ENCODE measurements at regions not wholly inside any gene's neighbourhood (a gene's known extent, or its start where the extent isn't known, plus 50 kb on each side); places are given as distances from the start of the nearest gene placed in this dataset.

DNA sequence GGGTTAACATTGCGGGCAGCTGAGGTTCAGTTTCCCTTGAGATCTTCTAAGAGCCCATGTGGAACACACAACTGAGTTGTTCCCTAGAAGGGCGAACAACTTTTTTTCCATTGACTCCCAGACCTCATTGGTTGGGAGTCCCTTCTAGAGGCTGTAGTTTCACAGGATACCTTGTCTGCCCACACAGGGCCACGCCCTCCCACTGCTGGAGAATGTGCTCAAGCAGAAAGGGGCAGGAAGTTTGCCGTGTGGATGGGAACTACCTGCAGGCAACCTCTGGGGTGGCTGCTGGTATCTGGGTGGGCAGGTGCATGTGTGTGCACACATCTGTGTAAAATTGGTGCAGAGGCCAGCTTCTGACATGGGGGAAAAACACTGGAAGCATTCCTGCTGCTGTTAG, 178.8 kb upstream of the PSMD7 start:
- H3K9me3 ChIP-seq (ENCODE audit: insufficient read depth, low read depth, low read length) = no peaks in the 10 kb centered on the region
- H3K36me3 ChIP-seq (ENCODE audit: insufficient read depth, low read depth, low read length) = no peaks in the 10 kb centered on the region
- H3K27ac ChIP-seq (ENCODE audit: low read length) = no peak overlapping the region
- no peaks in the 10 kb centered on the region for H3K27me3 ChIP-seq (ENCODE audit: insufficient read depth, low read length)
- no peak overlapping the region for H3K9ac ChIP-seq (ENCODE audit: low read depth, low read length)
- H3K4me1 ChIP-seq (ENCODE audit: insufficient read depth, low read length) = no peaks in the 10 kb centered on the region
- H3K4me3 ChIP-seq (ENCODE audit: low read length) = no peak overlapping the region

DNA sequence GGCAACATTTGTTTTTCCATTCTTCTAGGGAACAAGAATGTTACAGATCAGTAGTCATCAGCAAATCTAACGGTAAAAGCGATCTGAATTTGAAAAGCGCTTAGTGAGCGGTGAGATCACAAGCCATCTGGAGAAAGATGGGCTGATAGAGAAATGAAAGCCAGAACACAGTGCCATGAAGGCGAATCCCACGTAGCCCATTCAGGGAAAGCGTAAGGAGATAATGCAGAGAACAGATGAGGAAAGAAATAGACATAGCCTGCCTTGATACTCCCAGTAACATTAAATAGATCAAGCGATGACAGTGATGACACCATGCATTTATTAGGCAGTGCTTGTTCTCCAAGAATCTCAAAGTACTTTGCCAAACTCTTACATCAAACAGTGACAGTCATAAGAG, 183.1 kb upstream of the PSMD7 start:
- no peak overlapping the region for H3K4me3 ChIP-seq (ENCODE audit: low read length)
- H3K9me3 ChIP-seq (ENCODE audit: insufficient read depth, low read depth, low read length) = no peaks in the 10 kb centered on the region
- no peak overlapping the region for H3K9ac ChIP-seq (ENCODE audit: low read depth, low read length)
- no peaks in the 10 kb centered on the region for H3K36me3 ChIP-seq (ENCODE audit: insufficient read depth, low read depth, low read length)
- no peaks in the 10 kb centered on the region for H3K4me1 ChIP-seq (ENCODE audit: insufficient read depth, low read length)
- no peaks in the 10 kb centered on the region for H3K27me3 ChIP-seq (ENCODE audit: insufficient read depth, low read length)
- no peak overlapping the region for H3K27ac ChIP-seq (ENCODE audit: low read length)

DNA sequence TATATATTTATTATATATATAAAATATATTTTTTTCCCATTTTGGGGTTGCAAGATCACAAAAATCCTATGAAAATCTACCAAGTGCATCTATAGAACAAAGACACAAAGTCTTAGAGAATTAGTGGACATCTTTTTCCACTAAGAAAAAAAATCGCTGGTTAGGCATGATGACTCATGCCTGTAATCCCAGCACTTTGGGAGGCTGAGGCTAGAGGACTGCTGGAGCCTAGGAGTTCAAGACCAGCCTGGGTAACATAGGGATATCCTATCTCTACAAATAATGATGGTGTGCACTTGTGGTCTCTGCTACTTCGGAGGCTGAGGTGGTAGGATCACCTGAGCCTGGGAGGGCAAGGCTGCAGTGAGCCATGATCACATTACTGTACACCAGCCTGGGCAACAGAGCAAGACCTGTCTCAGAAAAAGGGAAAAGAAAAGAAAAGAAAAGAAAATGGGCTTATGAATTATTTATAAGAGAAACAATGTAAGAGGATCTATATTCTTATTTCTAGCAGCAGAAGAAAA, 185.1 kb upstream of the PSMD7 start:
- no peak overlapping the region for H3K9ac ChIP-seq (ENCODE audit: low read depth, low read length)

DNA sequence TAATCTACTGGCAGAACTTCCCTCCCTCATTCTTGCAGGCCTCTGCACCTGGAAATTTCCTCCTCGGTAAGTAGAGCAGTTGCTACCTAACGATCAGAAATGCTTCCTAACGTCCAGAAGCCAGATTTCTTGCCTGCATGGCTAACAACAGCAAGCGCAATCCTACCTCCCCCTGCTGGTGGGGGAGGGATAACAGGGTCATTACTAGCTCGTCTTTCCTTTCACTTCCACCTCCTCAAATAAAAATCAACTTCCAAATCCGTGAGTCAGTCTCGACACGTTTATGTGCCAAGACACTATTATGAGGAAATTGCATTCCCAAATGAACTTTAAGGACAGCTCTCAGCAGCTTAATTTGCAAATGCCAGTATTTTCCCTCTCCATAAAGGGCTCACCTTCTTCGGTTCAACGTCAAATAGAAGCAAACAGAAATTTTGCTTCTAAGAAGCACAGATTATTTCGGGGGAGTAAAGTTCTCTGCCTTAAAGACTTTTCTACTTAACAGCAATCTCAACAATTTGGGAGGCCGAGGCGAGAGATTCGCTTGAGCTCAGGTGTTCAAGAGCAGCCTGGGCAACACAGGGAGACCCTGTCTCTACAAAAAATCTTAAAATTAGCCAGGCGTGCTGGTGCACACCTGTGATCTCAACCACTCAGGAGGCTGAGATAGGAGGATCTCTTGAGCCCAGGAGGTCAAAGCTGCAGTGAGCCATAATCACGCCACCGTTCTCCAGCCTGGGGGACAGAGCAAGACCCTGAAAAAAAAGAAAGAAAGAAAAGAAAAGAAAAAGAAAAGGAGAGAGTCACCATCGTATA, 188.6 kb upstream of the PSMD7 start:
- H3K27ac ChIP-seq (ENCODE audit: low read length) = no peak overlapping the region
- no peaks in the 10 kb centered on the region for H3K27me3 ChIP-seq (ENCODE audit: insufficient read depth, low read length)
- H3K36me3 ChIP-seq (ENCODE audit: insufficient read depth, low read depth, low read length) = no peaks in the 10 kb centered on the region
- H3K9me3 ChIP-seq (ENCODE audit: insufficient read depth, low read depth, low read length) = no peaks in the 10 kb centered on the region
- no peak overlapping the region for H3K4me3 ChIP-seq (ENCODE audit: low read length)
- peaks cover 3% of the 10 kb centered on the region; the same call in 1 of the 2 replicates for H3K4me1 ChIP-seq (ENCODE audit: insufficient read depth, low read length)
- no peak overlapping the region for H3K9ac ChIP-seq (ENCODE audit: low read depth, low read length)

More for the DNA sequence above, 185.1 kb upstream of the PSMD7 start:
- peaks cover 3% of the 10 kb centered on the region; the same call in 1 of the 2 replicates for H3K4me1 ChIP-seq (ENCODE audit: insufficient read depth, low read length)
- H3K36me3 ChIP-seq (ENCODE audit: insufficient read depth, low read depth, low read length) = no peaks in the 10 kb centered on the region
- no peak overlapping the region for H3K4me3 ChIP-seq (ENCODE audit: low read length)
- no peak overlapping the region for H3K27ac ChIP-seq (ENCODE audit: low read length)
- no peaks in the 10 kb centered on the region for H3K27me3 ChIP-seq (ENCODE audit: insufficient read depth, low read length)
- no peaks in the 10 kb centered on the region for H3K9me3 ChIP-seq (ENCODE audit: insufficient read depth, low read depth, low read length)

DNA sequence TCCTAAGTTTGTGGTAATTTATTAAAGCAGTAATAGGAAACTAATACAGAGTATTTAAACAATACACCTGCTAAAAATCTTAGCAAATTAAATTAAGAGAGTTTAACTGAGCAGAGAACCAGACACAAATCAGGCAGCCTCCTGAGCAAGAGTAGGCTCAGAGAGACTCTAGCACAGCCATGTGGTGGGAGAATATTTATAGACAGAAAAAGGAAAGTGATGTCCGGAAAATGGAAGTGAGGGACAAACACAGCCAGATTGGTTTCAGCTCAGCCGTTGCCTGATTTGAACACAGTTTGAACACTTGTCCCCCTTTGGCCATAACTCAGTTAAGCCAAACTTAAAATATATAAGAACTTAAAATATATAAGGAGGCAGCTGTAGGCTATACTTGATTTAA, 192.6 kb upstream of the PSMD7 start:
- H3K9ac ChIP-seq (ENCODE audit: low read depth, low read length) = no peak overlapping the region
- H3K36me3 ChIP-seq (ENCODE audit: insufficient read depth, low read depth, low read length) = no peaks in the 10 kb centered on the region
- no peak overlapping the region for H3K27ac ChIP-seq (ENCODE audit: low read length)
- no peaks in the 10 kb centered on the region for H3K9me3 ChIP-seq (ENCODE audit: insufficient read depth, low read depth, low read length)
- H3K27me3 ChIP-seq (ENCODE audit: insufficient read depth, low read length) = no peaks in the 10 kb centered on the region
- no peak overlapping the region for H3K4me3 ChIP-seq (ENCODE audit: low read length)
- peaks cover 37% of the 10 kb centered on the region for H3K4me1 ChIP-seq (ENCODE audit: insufficient read depth, low read length)

DNA sequence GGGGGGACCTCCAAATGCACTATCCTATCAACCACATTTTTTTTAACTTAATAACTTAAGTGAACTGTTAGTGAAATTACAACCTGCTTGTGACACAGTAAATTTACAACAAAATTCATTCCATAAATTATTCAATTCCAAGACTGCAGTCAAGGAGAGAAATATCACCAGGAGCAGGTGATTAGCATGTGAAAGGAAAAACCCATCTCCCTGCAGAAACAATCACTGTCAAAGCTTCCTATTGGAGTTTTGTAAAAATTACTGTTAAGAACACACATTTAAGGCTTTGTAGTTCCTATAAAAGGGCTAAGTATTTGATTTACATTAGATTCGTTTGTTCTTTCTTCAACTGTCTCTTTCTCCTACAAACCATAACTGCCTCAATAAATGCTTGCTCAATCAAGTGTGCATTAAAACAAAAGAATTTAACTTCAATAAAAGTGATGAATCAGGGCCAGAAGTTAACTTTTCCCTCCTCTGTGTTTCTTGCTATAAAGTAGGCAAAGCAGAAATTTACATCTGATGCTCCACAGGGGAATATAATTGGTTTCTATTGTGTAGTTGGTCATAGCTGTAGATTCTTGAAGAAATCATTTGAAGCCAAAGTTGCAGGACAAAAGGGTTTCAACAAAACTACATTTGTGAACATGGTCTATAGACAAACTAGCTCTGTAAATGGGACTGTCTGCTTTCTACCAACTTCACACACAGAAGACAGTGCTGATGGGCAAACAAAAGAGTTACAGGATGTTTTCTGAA, 195.1 kb upstream of the PSMD7 start:
- Histone ChIP-seq H3K9ac (ENCODE audit: low read depth, low read length) (peak overlapping the region; percentile 57; the same call in 1 of the 2 replicates), H3K4me3 (ENCODE audit: low read length) (peak overlapping the region; percentile 54), H3K36me3 (ENCODE audit: insufficient read depth, low read depth, low read length) (no peaks in the 10 kb centered on the region), H3K27me3 (ENCODE audit: insufficient read depth, low read length) (no peaks in the 10 kb centered on the region), H3K9me3 (ENCODE audit: insufficient read depth, low read depth, low read length) (no peaks in the 10 kb centered on the region), H3K4me1 (ENCODE audit: insufficient read depth, low read length) (peaks cover 41% of the 10 kb centered on the region), H3K27ac (ENCODE audit: low read length) (peak overlapping the region; percentile 52)

DNA sequence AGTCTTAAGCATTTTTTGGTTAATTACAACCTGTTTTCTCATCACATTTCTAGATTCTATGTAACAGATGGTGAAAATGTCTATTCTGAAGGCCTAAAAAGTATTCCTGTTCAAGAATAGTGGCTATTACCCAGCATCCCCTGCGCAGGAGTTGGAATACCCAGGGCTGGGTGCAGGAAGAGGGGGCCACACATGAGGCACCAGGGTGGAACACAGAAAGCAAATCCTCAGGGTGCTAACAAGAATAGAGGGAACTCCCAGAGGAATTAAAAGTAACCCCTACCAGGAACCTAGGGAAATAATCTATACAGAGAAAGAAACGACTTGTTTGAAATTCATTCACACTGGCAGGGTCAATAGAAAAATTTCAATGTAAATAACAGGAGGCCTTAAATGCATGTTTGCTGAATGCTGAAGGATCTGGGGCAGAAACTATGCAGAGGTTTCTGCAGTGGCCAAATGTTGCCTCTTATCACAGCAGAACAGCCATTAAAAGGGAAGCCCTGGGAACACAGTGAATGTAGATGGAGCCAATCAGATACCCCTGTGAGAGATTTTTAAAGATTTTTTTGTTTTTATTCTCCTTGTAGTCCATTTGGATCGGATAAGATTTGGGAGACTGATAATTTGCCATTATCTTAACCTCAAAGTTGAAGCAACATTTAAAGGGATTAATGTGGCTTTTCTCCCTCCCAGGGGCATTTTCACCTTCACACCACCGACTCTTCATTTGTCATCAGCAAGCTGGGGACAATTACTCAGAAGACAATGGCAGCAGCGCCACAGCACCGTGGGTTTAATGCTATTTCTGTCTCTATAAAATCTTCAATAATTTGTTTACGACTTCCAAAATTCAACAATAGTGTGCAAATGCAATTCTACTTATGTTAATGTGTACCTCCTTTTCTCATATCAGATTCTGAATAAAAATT, 196.0 kb upstream of the PSMD7 start:
- H3K9ac ChIP-seq (ENCODE audit: low read depth, low read length) = peak overlapping the region; percentile 57; the same call in 1 of the 2 replicates
- no peaks in the 10 kb centered on the region for H3K27me3 ChIP-seq (ENCODE audit: insufficient read depth, low read length)
- H3K36me3 ChIP-seq (ENCODE audit: insufficient read depth, low read depth, low read length) = no peaks in the 10 kb centered on the region
- peak overlapping the region; percentile 21 for H3K27ac ChIP-seq (ENCODE audit: low read length)
- H3K4me1 ChIP-seq (ENCODE audit: insufficient read depth, low read length) = peaks cover 41% of the 10 kb centered on the region
- no peaks in the 10 kb centered on the region for H3K9me3 ChIP-seq (ENCODE audit: insufficient read depth, low read depth, low read length)
- peak overlapping the region; percentile 54; the same call in 1 of the 2 replicates for H3K4me3 ChIP-seq (ENCODE audit: low read length)

DNA sequence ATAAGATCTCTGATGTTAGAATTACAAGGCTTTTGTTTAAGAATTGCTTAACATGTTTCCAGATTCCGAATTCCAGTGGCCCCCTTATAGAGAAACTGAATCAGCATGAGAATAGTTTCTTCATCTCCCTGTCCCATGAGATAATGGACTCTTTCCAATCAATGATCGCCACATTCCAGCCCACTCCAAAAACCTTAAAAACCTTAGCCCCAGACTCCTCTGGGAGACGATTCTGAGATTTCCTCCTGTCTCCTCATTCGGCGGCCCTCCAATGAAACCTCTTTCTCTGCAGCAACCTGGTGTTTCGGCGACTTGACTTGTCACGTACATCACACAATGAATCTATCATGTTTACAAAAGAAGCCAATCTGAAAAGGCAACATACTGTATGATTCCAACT, 197.1 kb upstream of the PSMD7 start:
- no peaks in the 10 kb centered on the region for H3K9me3 ChIP-seq (ENCODE audit: insufficient read depth, low read depth, low read length)
- no peak overlapping the region; the same call in 1 of the 2 replicates for H3K4me3 ChIP-seq (ENCODE audit: low read length)
- H3K9ac ChIP-seq (ENCODE audit: low read depth, low read length) = no peak overlapping the region
- no peaks in the 10 kb centered on the region for H3K36me3 ChIP-seq (ENCODE audit: insufficient read depth, low read depth, low read length)
- peaks cover 41% of the 10 kb centered on the region for H3K4me1 ChIP-seq (ENCODE audit: insufficient read depth, low read length)
- no peaks in the 10 kb centered on the region for H3K27me3 ChIP-seq (ENCODE audit: insufficient read depth, low read length)
- peak overlapping the region; percentile 33 for H3K27ac ChIP-seq (ENCODE audit: low read length)

DNA sequence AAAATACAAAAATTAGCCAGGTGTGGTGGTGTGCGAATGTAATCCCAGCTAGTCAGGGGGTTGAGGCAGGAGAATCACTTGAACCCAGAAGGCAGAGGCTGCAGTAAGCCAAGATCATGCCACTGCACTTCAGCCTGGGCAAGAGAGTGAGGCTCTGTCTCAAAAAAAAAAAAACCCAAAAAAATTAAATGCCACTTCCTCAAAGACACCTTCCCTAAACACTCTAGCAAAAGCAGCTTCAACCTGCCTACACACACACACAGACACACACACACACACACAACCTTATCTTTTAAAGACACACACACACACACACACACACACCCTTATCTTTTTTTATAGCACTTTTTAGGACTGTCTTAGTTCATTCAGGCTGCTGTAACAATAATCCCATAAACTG, 201.7 kb upstream of the PSMD7 start:
- Histone ChIP-seq H3K27me3 (ENCODE audit: insufficient read depth, low read length) (no peaks in the 10 kb centered on the region), H3K4me3 (ENCODE audit: low read length) (no peak overlapping the region), H3K27ac (ENCODE audit: low read length) (no peak overlapping the region), H3K36me3 (ENCODE audit: insufficient read depth, low read depth, low read length) (no peaks in the 10 kb centered on the region), H3K9me3 (ENCODE audit: insufficient read depth, low read depth, low read length) (no peaks in the 10 kb centered on the region), H3K9ac (ENCODE audit: low read depth, low read length) (no peak overlapping the region), H3K4me1 (ENCODE audit: insufficient read depth, low read length) (peaks cover 17% of the 10 kb centered on the region)

DNA sequence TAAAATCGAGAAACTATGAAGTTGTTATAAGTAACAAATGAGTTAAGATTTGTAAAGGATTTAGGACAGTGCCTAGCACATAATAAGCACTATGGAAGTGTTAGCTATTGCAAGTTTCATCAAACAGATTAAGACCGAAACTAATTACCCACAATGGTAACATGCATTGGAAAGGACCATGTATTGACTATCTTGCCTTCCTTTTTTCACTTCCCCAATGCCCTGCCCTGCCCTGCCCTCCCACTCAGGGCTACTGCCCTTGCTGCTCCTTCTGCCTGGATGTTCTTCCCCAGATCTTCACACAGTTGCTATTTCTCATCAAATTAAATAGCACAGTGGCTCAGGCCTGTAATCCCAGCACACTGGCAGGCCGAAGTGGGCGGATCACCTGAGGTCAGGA, 202.1 kb upstream of the PSMD7 start:
- Histone ChIP-seq H3K4me3 (ENCODE audit: low read length) (no peak overlapping the region), H3K27ac (ENCODE audit: low read length) (no peak overlapping the region), H3K9ac (ENCODE audit: low read depth, low read length) (no peak overlapping the region), H3K4me1 (ENCODE audit: insufficient read depth, low read length) (peaks cover 13% of the 10 kb centered on the region; the same call in 1 of the 2 replicates), H3K27me3 (ENCODE audit: insufficient read depth, low read length) (no peaks in the 10 kb centered on the region), H3K9me3 (ENCODE audit: insufficient read depth, low read depth, low read length) (no peaks in the 10 kb centered on the region), H3K36me3 (ENCODE audit: insufficient read depth, low read depth, low read length) (no peaks in the 10 kb centered on the region)

DNA sequence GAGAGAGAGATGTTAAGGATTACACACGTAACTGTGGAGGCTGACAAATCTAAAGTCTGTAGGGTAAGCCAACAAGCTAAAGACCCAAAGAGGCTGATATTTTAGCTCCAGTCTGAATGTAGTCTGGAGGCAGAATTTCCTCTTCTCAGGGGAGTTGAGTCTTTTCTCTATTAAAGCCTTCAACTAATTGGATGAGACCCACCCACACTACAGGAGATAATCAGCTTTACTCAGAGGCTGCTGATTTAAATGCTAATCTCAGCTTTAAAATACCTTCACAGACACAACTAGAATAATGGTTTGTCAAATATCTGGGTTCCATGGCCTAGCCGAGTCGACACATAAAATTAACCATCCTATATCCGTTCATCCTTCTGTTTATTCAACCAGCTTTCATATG, 204.3 kb upstream of the PSMD7 start:
- Histone ChIP-seq H3K4me3 (ENCODE audit: low read length) (no peak overlapping the region), H3K27me3 (ENCODE audit: insufficient read depth, low read length) (no peaks in the 10 kb centered on the region), H3K36me3 (ENCODE audit: insufficient read depth, low read depth, low read length) (no peaks in the 10 kb centered on the region), H3K27ac (ENCODE audit: low read length) (no peak overlapping the region), H3K4me1 (ENCODE audit: insufficient read depth, low read length) (peaks cover 5% of the 10 kb centered on the region; the same call in 1 of the 2 replicates), H3K9ac (ENCODE audit: low read depth, low read length) (no peak overlapping the region), H3K9me3 (ENCODE audit: insufficient read depth, low read depth, low read length) (no peaks in the 10 kb centered on the region)

Data from iPS-20b (cell line).